ENCODE measurements at regions not wholly inside any gene's neighbourhood (a gene's known extent, or its start where the extent isn't known, plus 50 kb on each side); places are given as distances from the start of the nearest gene placed in this dataset.

- TF ChIP-seq ESRRA (IDR thresholded peaks at IDR 0.05; ENCODE audit: borderline replicate concordance, low read length): no peak
- no peak for TF ChIP-seq POLR2A (IDR thresholded peaks at IDR 0.05; ENCODE audit: low read length)
- no peak for TF ChIP-seq CTCF (IDR thresholded peaks at IDR 0.05)
- no peak for TF ChIP-seq RFX5 (IDR thresholded peaks at IDR 0.05)
- TF ChIP-seq, protein P1, sequence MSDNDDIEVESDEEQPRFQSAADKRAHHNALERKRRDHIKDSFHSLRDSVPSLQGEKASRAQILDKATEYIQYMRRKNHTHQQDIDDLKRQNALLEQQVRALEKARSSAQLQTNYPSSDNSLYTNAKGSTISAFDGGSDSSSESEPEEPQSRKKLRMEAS (IDR thresholded peaks at IDR 0.05): no peak
- TF ChIP-seq CBX8 (IDR thresholded peaks at IDR 0.05): no peak
- no peak for TF ChIP-seq NPAS2 (CRISPR knock-in tag; IDR thresholded peaks at IDR 0.05; ENCODE audit: borderline replicate concordance)
- no peak for TF ChIP-seq CEBPB (IDR thresholded peaks at IDR 0.05)
- no peak for TF ChIP-seq JUN (IDR thresholded peaks at IDR 0.05)
- no peak for TF ChIP-seq RAD21 (conservative IDR thresholded peaks at IDR 0.05 in 1 of 2, IDR thresholded peaks at IDR 0.05 in 1 of 2)
- TF ChIP-seq MAZ (IDR thresholded peaks at IDR 0.05; ENCODE audit: borderline replicate concordance, low read depth, low read length): no peak
Measured at GRCh38 chr2:210842896-210843295, 286.5 kb downstream of the CPS1 start.

All from A549 (cell line).